Liver (tissue), 8 donors: ENCODE measurements at regions not wholly inside any gene's neighbourhood (a gene's known extent, or its start where the extent isn't known, plus 50 kb on each side); places are given as distances from the start of the nearest gene placed in this dataset.

Source experiments
- DNase-seq: peaks from one replicate; pipeline ENCODE4 v3.0.0-alpha.2; 2017; ENCODE audit warnings: low spot score
- H3K27ac ChIP-seq, 2 donors: one replicate each; pipeline ENCODE4 v1.7.0; 2013; ENCODE audit warnings: inconsistent platforms in 2 of 2, low read length in 2 of 2, control low read depth in 1 of 2, low read depth in 1 of 2, mild to moderate bottlenecking in 1 of 2
- H3K27me3 ChIP-seq, 4 donors: one replicate each; pipeline versions ENCODE4 v1.6.1 to v1.7.0; 2013; ENCODE audit warnings: low read length in 3 of 4, inconsistent platforms in 1 of 4, mild to moderate bottlenecking in 1 of 4, moderate library complexity in 1 of 4; ENCODE audit not compliant: control insufficient read depth in 4 of 4, insufficient read depth in 4 of 4
- H3K36me3 ChIP-seq, 4 donors: one replicate each; pipeline versions ENCODE4 v1.6.1 to v1.7.0; 2013; ENCODE audit warnings: low read length in 3 of 4, mild to moderate bottlenecking in 3 of 4, low read depth in 1 of 4, moderate library complexity in 1 of 4; ENCODE audit not compliant: control insufficient read depth in 4 of 4, insufficient read depth in 3 of 4
- H3K4me1 ChIP-seq, 4 donors: one replicate each; pipeline versions ENCODE4 v1.6.1 to v1.7.0; 2013; ENCODE audit warnings: low read length in 3 of 4, mild to moderate bottlenecking in 3 of 4, moderate library complexity in 1 of 4; ENCODE audit not compliant: control insufficient read depth in 4 of 4, insufficient read depth in 4 of 4
- H3K4me3 ChIP-seq, 3 donors: one replicate each; pipeline versions ENCODE4 v1.6.1 to v1.7.0; 2013; ENCODE audit warnings: low read length in 3 of 3, control low read depth in 1 of 3, low read depth in 1 of 3, mild to moderate bottlenecking in 1 of 3
- H3K9ac ChIP-seq, 2 donors: one replicate each; pipeline ENCODE4 v1.7.0; 2013; ENCODE audit warnings: low read length in 2 of 2, mild to moderate bottlenecking in 2 of 2, moderate library complexity in 2 of 2, control low read depth in 1 of 2, low read depth in 1 of 2
- H3K9me3 ChIP-seq, 4 donors: one replicate each; pipeline versions ENCODE4 v1.6.1 to v1.7.0; 2013; ENCODE audit warnings: low read length in 3 of 4; ENCODE audit not compliant: control insufficient read depth in 4 of 4
- FOXA1 ChIP-seq: IDR thresholded peaks from 2 replicates; pipeline ENCODE4 v1.6.1; 2016; ENCODE audit warnings: antibody characterized with exemption
- GABPA ChIP-seq, 2 donors: IDR thresholded peaks in 1 of 2; conservative IDR thresholded peaks in 1 of 2; 2 replicates each; pipeline ENCODE4 v1.6.1; 2016; ENCODE audit warnings: antibody characterized with exemption in 2 of 2, mild to moderate bottlenecking in 1 of 2, moderate library complexity in 1 of 2
- HNF4A ChIP-seq, 2 donors: conservative IDR thresholded peaks; 2 replicates each; pipeline ENCODE4 v1.6.1; 2016; ENCODE audit warnings: antibody characterized with exemption in 2 of 2, mild to moderate bottlenecking in 2 of 2
- HNF4G ChIP-seq: IDR thresholded peaks from 2 replicates; pipeline ENCODE4 v1.6.1; 2016; ENCODE audit warnings: antibody characterized with exemption
- JUND ChIP-seq, 2 donors: IDR thresholded peaks; 2 replicates each; pipeline ENCODE4 v1.6.1; 2016; ENCODE audit warnings: antibody characterized with exemption in 2 of 2
- RAD21 ChIP-seq, 2 donors: IDR thresholded peaks; 2 replicates each; pipeline ENCODE4 v1.6.1; 2016; ENCODE audit warnings: antibody characterized with exemption in 2 of 2, mild to moderate bottlenecking in 2 of 2
- SP1 ChIP-seq: IDR thresholded peaks from 2 replicates; pipeline ENCODE4 v1.6.1; 2018; ENCODE audit warnings: antibody characterized with exemption, mild to moderate bottlenecking
- YY1 ChIP-seq: IDR thresholded peaks from 2 replicates; pipeline ENCODE4 v1.6.1; 2016; ENCODE audit warnings: antibody characterized with exemption, mild to moderate bottlenecking
- WGBS: extraction: QIAGEN DNeasy Blood & Tissue Kit; methylation state at CpG from one replicate; pipeline ENCODE4 v1.1.7; 2013; 5-methylcytosine and 5-hydroxymethylcytosine counted together
- TF ChIP-seq, protein P1 (sequence below): IDR thresholded peaks from 2 replicates; pipeline ENCODE4 v1.6.1; 2016; ENCODE audit warnings: antibody characterized with exemption
- TF ChIP-seq, protein P2 (sequence below): fragments of 150-350 bp; IDR thresholded peaks from 2 replicates; pipeline ENCODE4 v1.5.1; 2017; ENCODE audit warnings: improper control_type of control experiment, low read depth, low read length; ENCODE audit not compliant: missing input control
- TF ChIP-seq, protein P3 (sequence below): IDR thresholded peaks from 2 replicates; pipeline ENCODE4 v1.6.1; 2016; ENCODE audit warnings: antibody characterized with exemption, mild to moderate bottlenecking
- donor health status: healthy.
- donor health status: healthy.
- donor health status: healthy.
- donor health status: healthy.
- donor health status: healthy.

DNA sequence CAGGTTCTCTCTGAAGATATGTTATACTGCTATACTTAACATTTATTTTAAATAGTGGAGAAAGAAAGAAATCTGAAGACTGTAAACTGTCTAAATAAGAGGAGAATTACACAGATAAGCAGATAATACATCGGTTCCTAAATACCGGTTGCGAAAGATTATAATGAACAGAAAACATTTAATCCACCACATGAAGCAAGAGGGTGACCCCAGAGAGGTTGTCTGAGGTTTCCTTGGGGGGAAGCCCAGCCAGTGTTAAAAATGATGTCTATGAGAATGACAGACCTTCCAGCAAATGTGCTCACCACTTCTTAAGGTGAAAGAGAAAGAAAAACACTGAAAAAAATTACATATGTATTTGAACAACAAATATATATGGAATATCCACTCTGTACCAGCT is 356.4 kb upstream of the KAZN start:
- no peak for DNase-seq
- H3K27me3 ChIP-seq, result peaks cover 0 to 7% (median 0%) of the 10 kb centered on the region in 4 donors
- H3K4me1 ChIP-seq, result no peaks in the 10 kb centered on the region
- TF ChIP-seq JUND (IDR thresholded peaks at IDR 0.05), result no peak
- no peak for TF ChIP-seq HNF4A (conservative IDR thresholded peaks at IDR 0.05)
- no peak for TF ChIP-seq YY1
- no peaks in the 10 kb centered on the region for H3K9me3 ChIP-seq
- WGBS, result 72% methylated on average over 3 of the region's 3 CpGs
- no peak overlapping the region for H3K4me3 ChIP-seq
- H3K36me3 ChIP-seq, result no peaks in the 10 kb centered on the region
- no peak overlapping the region for H3K9ac ChIP-seq
- H3K27ac ChIP-seq, result no peak overlapping the region

DNA sequence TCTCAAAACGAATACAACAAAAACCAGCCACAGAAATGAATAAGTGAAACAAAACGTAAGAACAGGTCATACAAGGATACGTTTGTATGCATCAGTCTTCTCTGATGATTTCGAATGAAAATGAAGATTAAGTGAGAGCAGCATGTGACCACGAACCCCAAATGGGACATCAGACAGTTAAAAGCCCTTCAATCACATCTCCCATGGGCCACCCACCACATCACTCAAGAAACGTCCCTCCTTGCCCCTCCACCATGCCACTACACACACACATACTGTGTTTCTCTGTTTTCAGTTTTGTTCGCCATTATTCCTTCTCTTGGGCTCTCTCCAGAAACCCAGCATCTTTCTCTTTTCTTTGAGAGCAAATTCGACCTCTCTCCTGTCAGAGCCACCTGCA is 355.6 kb upstream of the KAZN start:
- DNase-seq, result no peak
- 67% methylated on average over 8 of the region's 8 CpGs for WGBS
- Histone ChIP-seq H3K4me1 (no peaks in the 10 kb centered on the region), H3K36me3 (no peaks in the 10 kb centered on the region), H3K4me3 (no peak overlapping the region), H3K9ac (no peak overlapping the region), H3K9me3 (no peaks in the 10 kb centered on the region), H3K27me3 (peaks cover 0 to 7% (median 0%) of the 10 kb centered on the region in 4 donors), H3K27ac (no peak overlapping the region)
- TF ChIP-seq FOXA1 (no peak), GABPA (IDR thresholded peaks at IDR 0.05 in 1 of 2, conservative IDR thresholded peaks at IDR 0.05 in 1 of 2) (no peak)
- TF ChIP-seq, protein P1, sequence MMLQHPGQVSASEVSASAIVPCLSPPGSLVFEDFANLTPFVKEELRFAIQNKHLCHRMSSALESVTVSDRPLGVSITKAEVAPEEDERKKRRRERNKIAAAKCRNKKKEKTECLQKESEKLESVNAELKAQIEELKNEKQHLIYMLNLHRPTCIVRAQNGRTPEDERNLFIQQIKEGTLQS, result no peak

DNA sequence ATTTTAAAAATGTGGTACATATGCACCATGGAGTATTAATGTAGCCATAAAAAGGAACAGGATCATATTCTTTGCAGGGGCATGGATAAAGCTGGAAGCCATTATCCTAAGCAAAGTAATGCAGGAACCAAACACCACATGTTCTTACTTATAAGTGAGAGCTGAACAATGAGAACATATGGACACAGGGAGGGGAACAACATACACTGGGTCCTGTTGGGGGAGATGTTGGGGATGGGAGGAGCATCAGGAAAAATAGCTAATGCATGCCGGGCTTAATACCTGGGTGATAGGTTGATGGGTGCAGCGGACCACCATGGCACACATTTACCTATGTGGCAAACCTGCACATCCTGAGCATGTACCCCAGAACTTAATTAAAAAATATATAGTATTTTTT is 352.5 kb upstream of the KAZN start:
- no peak for TF ChIP-seq JUND (IDR thresholded peaks at IDR 0.05)
- TF ChIP-seq, protein P2, sequence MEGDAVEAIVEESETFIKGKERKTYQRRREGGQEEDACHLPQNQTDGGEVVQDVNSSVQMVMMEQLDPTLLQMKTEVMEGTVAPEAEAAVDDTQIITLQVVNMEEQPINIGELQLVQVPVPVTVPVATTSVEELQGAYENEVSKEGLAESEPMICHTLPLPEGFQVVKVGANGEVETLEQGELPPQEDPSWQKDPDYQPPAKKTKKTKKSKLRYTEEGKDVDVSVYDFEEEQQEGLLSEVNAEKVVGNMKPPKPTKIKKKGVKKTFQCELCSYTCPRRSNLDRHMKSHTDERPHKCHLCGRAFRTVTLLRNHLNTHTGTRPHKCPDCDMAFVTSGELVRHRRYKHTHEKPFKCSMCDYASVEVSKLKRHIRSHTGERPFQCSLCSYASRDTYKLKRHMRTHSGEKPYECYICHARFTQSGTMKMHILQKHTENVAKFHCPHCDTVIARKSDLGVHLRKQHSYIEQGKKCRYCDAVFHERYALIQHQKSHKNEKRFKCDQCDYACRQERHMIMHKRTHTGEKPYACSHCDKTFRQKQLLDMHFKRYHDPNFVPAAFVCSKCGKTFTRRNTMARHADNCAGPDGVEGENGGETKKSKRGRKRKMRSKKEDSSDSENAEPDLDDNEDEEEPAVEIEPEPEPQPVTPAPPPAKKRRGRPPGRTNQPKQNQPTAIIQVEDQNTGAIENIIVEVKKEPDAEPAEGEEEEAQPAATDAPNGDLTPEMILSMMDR, result no peak
- TF ChIP-seq, protein P1, result no peak
- no peak for TF ChIP-seq YY1
- TF ChIP-seq, protein P3, sequence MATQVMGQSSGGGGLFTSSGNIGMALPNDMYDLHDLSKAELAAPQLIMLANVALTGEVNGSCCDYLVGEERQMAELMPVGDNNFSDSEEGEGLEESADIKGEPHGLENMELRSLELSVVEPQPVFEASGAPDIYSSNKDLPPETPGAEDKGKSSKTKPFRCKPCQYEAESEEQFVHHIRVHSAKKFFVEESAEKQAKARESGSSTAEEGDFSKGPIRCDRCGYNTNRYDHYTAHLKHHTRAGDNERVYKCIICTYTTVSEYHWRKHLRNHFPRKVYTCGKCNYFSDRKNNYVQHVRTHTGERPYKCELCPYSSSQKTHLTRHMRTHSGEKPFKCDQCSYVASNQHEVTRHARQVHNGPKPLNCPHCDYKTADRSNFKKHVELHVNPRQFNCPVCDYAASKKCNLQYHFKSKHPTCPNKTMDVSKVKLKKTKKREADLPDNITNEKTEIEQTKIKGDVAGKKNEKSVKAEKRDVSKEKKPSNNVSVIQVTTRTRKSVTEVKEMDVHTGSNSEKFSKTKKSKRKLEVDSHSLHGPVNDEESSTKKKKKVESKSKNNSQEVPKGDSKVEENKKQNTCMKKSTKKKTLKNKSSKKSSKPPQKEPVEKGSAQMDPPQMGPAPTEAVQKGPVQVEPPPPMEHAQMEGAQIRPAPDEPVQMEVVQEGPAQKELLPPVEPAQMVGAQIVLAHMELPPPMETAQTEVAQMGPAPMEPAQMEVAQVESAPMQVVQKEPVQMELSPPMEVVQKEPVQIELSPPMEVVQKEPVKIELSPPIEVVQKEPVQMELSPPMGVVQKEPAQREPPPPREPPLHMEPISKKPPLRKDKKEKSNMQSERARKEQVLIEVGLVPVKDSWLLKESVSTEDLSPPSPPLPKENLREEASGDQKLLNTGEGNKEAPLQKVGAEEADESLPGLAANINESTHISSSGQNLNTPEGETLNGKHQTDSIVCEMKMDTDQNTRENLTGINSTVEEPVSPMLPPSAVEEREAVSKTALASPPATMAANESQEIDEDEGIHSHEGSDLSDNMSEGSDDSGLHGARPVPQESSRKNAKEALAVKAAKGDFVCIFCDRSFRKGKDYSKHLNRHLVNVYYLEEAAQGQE, result no peak
- TF ChIP-seq HNF4A (conservative IDR thresholded peaks at IDR 0.05), result no peak
- TF ChIP-seq GABPA (IDR thresholded peaks at IDR 0.05 in 1 of 2, conservative IDR thresholded peaks at IDR 0.05 in 1 of 2), result no peak
- TF ChIP-seq RAD21 (IDR thresholded peaks at IDR 0.05), result no peak
- TF ChIP-seq SP1, result no peak
- TF ChIP-seq HNF4G, result no peak
- no peak overlapping the region for H3K9ac ChIP-seq
- DNase-seq, result no peak
- peaks cover 0 to 10% (median 0%) of the 10 kb centered on the region in 4 donors for H3K27me3 ChIP-seq
- 85% methylated on average over 2 of the region's 2 CpGs for WGBS
- H3K36me3 ChIP-seq, result no peaks in the 10 kb centered on the region
- H3K9me3 ChIP-seq, result peaks cover 0 to 3% (median 1%) of the 10 kb centered on the region in 4 donors
- H3K4me3 ChIP-seq, result no peak overlapping the region
- H3K4me1 ChIP-seq, result no peaks in the 10 kb centered on the region
- no peak overlapping the region for H3K27ac ChIP-seq
